HUDEP-2 (cell line): ENCODE measurements at regions not wholly inside any gene's neighbourhood (a gene's known extent, or its start where the extent isn't known, plus 50 kb on each side); places are given as distances from the start of the nearest gene placed in this dataset.
A peak's percentile ranks its signal among the peaks of the same experiment; 100 is the strongest.

Experiments used
- DNase-seq, 76 experiments: peaks; one replicate each; lab custom pipeline; 2025; ENCODE audit not compliant: unreplicated experiment in 76 of 76; lab: John Stamatoyannopoulos, UW

GRCh38 chr18:57991552-57991951 is 52.5 kb upstream of the NEDD4L start:
- DNase-seq: no peak

- DNase-seq: no peak
Measured at GRCh38 chr18:57989536-57989935, 54.5 kb upstream of the NEDD4L start.

GRCh38 chr18:57984490-57985115 is 59.4 kb upstream of the NEDD4L start:
- DNase-seq: no peak

GRCh38 chr18:57983965-57984364 is 60.1 kb upstream of the NEDD4L start:
- DNase-seq: no peak

- no peak for DNase-seq
Measured at GRCh38 chr18:57983472-57983871, 60.6 kb upstream of the NEDD4L start.

GRCh38 chr18:57982372-57983021 is 61.5 kb upstream of the NEDD4L start:
- DNase-seq: no peak

- DNase-seq: no peak
Measured at GRCh38 chr18:57981308-57982028, 62.6 kb upstream of the NEDD4L start.

GRCh38 chr18:57980573-57981307 is 63.3 kb upstream of the NEDD4L start:
- DNase-seq: no peak

- no peak for DNase-seq
Measured at GRCh38 chr18:57976230-57976773, 67.7 kb upstream of the NEDD4L start.

GRCh38 chr18:57975805-57976204 is 68.2 kb upstream of the NEDD4L start:
- no peak for DNase-seq

GRCh38 chr18:57974585-57975265 is 69.3 kb upstream of the NEDD4L start:
- DNase-seq: no peak

GRCh38 chr18:57973889-57974288 is 70.1 kb upstream of the NEDD4L start:
- DNase-seq: no peak

- peak in 15 of 76 experiments; percentile 1 to 34 (median 10) for DNase-seq
Measured at GRCh38 chr18:57970356-57971095, 73.5 kb upstream of the NEDD4L start.

- DNase-seq: no peak
Measured at GRCh38 chr18:57969824-57970223, 74.2 kb upstream of the NEDD4L start.

- no peak for DNase-seq
Measured at GRCh38 chr18:57965246-57965645, 78.8 kb upstream of the NEDD4L start.

- no peak for DNase-seq
Measured at GRCh38 chr18:57961876-57962505, 82.0 kb upstream of the NEDD4L start.

- no peak for DNase-seq
Measured at GRCh38 chr18:57961411-57961810, 82.6 kb upstream of the NEDD4L start.

- peak in 62 of 76 experiments; percentile 1 to 79 (median 34) for DNase-seq
Measured at GRCh38 chr18:57959278-57959677, 84.7 kb upstream of the NEDD4L start.

GRCh38 chr18:57957210-57957609 is 86.8 kb upstream of the NEDD4L start:
- no peak for DNase-seq
